PC-3 (cell line): ENCODE measurements at regions not wholly inside any gene's neighbourhood (a gene's known extent, or its start where the extent isn't known, plus 50 kb on each side); places are given as distances from the start of the nearest gene placed in this dataset.
A peak's percentile ranks its signal among the peaks of the same experiment; 100 is the strongest.
"Not testable (repeated sequence)": the region's sequence is repeated elsewhere in the genome, so short reads cannot be mapped to it uniquely, and the experiment has no call there.

Experiments used
- ATAC-seq: fragments of 200-7000 bp; cut with Tn5 transposase; 2 replicates; pipeline ENCODE4 v1.9.1; 2020; ENCODE audit warnings: mild to moderate bottlenecking, moderate library complexity
- BruUV-seq: library from RNA; stranded (reverse); fragments of 400-500 nt; replicated peaks from 2 replicates; lab custom pipeline; 2021; lab: Mats Ljungman, UMichigan
- CTCF ChIA-PET: fragments of 300-600 bp; sonication (Branson Sonifier 250); formaldehyde crosslinking; loops from one replicate; lab custom pipeline; 2022; ENCODE audit warnings: antibody characterized with exemption; lab: Charles Lee
- POLR2A ChIA-PET: fragments of 300-600 bp; sonication (Branson Sonifier 250); formaldehyde crosslinking; loops from one replicate; lab custom pipeline; 2022; ENCODE audit warnings: antibody characterized with exemption; ENCODE audit not compliant: unreplicated experiment; lab: Charles Lee
- DNase-seq: peaks from one replicate; pipeline ENCODE4 v3.0.0-alpha.2; 2015
- H2AFZ ChIP-seq: fragments of 300-600 bp; sonication (generic); 2 replicates; pipeline ENCODE4 v1.6.0; 2016; ENCODE audit warnings: antibody characterized with exemption, low read length
- H3F3A ChIP-seq: fragments of 300-600 bp; sonication (generic); one replicate; pipeline ENCODE4 v1.6.0; 2017; ENCODE audit warnings: antibody characterized with exemption, low read length, control low read depth, mild to moderate bottlenecking; ENCODE audit not compliant: unreplicated experiment
- H3K27ac ChIP-seq: fragments of 300-600 bp; sonication (generic); 2 replicates; pipeline ENCODE4 v1.5.1; 2016; ENCODE audit warnings: mild to moderate bottlenecking, low read length
- H3K27me3 ChIP-seq: fragments of 300-600 bp; sonication (generic); 2 replicates; pipeline ENCODE4 v1.6.1; 2016; ENCODE audit warnings: low read length, mixed read lengths
- H3K36me3 ChIP-seq: fragments of 300-600 bp; sonication (generic); 2 replicates; pipeline ENCODE4 v1.6.1; 2016; ENCODE audit warnings: low read depth, mixed run types, low read length, mixed read lengths
- H3K4me1 ChIP-seq: fragments of 300-600 bp; sonication (generic); 2 replicates; pipeline ENCODE4 v1.5.1; 2016; ENCODE audit warnings: low read length; ENCODE audit not compliant: insufficient read depth
- H3K4me2 ChIP-seq: fragments of 300-600 bp; sonication (generic); 2 replicates; pipeline ENCODE4 v1.6.0; 2016; ENCODE audit warnings: low read length
- H3K4me3 ChIP-seq: fragments of 300-600 bp; sonication (generic); 2 replicates; pipeline ENCODE4 v1.5.1; 2016; ENCODE audit warnings: mild to moderate bottlenecking, low read length, mixed read lengths
- H3K79me2 ChIP-seq: fragments of 300-600 bp; sonication (generic); 2 replicates; pipeline ENCODE4 v1.6.1; 2017; ENCODE audit warnings: low read length, mixed read lengths
- H3K9ac ChIP-seq: fragments of 300-600 bp; sonication (generic); 2 replicates; pipeline ENCODE4 v1.6.0; 2016; ENCODE audit warnings: mild to moderate bottlenecking, low read length
- H3K9me2 ChIP-seq: fragments of 300-600 bp; sonication (generic); replicated peaks from 2 replicates; pipeline ENCODE4 v1.6.1; 2016; ENCODE audit warnings: mixed run types, low read length, mixed read lengths
- H3K9me3 ChIP-seq: fragments of 300-600 bp; sonication (generic); 2 replicates; pipeline ENCODE4 v1.6.1; 2016; ENCODE audit warnings: low read length, mixed read lengths
- H4K20me1 ChIP-seq: fragments of 300-600 bp; sonication (generic); 2 replicates; pipeline ENCODE4 v1.6.1; 2016; ENCODE audit warnings: low read length, mixed read lengths
- intact Hi-C: fragments of 100-400 bp; cut with micrococcal nuclease; formaldehyde crosslinking; loops from 2 replicates; pipeline ENCODE4 v1.9.0; 2023

GRCh38 chr17:21767162-21768156, 75.1 kb downstream of the KCNJ18 start:
- H2AFZ ChIP-seq, POLR2A ChIA-PET, H3K9me3 ChIP-seq, DNase-seq, H3K27me3 ChIP-seq, H3K4me3 ChIP-seq, H3K9me2 ChIP-seq, H3K4me2 ChIP-seq, CTCF ChIA-PET, intact Hi-C loops, H3K79me2 ChIP-seq, H3K9ac ChIP-seq, H3F3A ChIP-seq, H3K36me3 ChIP-seq, BruUV-seq, H3K4me1 ChIP-seq, H4K20me1 ChIP-seq, ATAC-seq, H3K27ac ChIP-seq: not testable (repeated sequence)

GRCh38 chr17:21768244-21768643, 75.9 kb downstream of the KCNJ18 start:
- H3K79me2 ChIP-seq, ATAC-seq, H2AFZ ChIP-seq, CTCF ChIA-PET, H4K20me1 ChIP-seq, H3K9me2 ChIP-seq, BruUV-seq, H3K4me1 ChIP-seq, H3K9ac ChIP-seq, H3K4me2 ChIP-seq, DNase-seq, H3K27me3 ChIP-seq, H3K9me3 ChIP-seq, H3K36me3 ChIP-seq, H3K27ac ChIP-seq, H3K4me3 ChIP-seq, H3F3A ChIP-seq, intact Hi-C loops, POLR2A ChIA-PET: not testable (repeated sequence)

GRCh38 chr17:21768729-21769462, 76.6 kb downstream of the KCNJ18 start:
- H3K4me1 ChIP-seq, POLR2A ChIA-PET, H3K9me3 ChIP-seq, H3K4me3 ChIP-seq, H3K27ac ChIP-seq, H3K36me3 ChIP-seq, H3K79me2 ChIP-seq, H2AFZ ChIP-seq, H3K9me2 ChIP-seq, H3K27me3 ChIP-seq, intact Hi-C loops, DNase-seq, H3K4me2 ChIP-seq, ATAC-seq, H3K9ac ChIP-seq, BruUV-seq, H3F3A ChIP-seq, H4K20me1 ChIP-seq, CTCF ChIA-PET: not testable (repeated sequence)

DNA sequence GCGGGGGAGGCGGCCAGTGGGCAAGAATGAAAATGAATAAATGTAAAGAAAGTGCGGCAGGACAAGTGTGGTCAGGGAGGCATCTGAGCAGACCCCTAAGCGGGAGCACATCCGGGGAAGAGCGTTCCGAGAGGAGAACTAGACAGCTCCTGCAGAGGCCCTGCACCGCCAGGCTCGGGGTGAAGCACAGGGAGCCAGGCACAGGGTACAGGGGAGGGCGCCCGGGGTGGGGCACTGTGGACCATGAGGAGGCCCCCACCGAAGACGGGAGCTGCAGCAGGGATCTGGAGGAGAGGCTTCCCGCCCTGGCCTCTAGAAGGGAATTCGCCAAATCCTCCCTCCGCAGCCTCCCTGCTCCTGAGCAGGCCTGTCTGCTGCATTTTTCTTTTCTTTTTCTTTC, 77.5 kb downstream of the KCNJ18 start:
- H3K27ac ChIP-seq, CTCF ChIA-PET, H3K36me3 ChIP-seq, H3K9me2 ChIP-seq, H2AFZ ChIP-seq, ATAC-seq, H3K79me2 ChIP-seq, H3K4me1 ChIP-seq, DNase-seq, H3K4me2 ChIP-seq, H3K4me3 ChIP-seq, H3F3A ChIP-seq, H3K9me3 ChIP-seq, POLR2A ChIA-PET, H3K27me3 ChIP-seq, BruUV-seq, H4K20me1 ChIP-seq, intact Hi-C loops, H3K9ac ChIP-seq: not testable (repeated sequence)

DNA sequence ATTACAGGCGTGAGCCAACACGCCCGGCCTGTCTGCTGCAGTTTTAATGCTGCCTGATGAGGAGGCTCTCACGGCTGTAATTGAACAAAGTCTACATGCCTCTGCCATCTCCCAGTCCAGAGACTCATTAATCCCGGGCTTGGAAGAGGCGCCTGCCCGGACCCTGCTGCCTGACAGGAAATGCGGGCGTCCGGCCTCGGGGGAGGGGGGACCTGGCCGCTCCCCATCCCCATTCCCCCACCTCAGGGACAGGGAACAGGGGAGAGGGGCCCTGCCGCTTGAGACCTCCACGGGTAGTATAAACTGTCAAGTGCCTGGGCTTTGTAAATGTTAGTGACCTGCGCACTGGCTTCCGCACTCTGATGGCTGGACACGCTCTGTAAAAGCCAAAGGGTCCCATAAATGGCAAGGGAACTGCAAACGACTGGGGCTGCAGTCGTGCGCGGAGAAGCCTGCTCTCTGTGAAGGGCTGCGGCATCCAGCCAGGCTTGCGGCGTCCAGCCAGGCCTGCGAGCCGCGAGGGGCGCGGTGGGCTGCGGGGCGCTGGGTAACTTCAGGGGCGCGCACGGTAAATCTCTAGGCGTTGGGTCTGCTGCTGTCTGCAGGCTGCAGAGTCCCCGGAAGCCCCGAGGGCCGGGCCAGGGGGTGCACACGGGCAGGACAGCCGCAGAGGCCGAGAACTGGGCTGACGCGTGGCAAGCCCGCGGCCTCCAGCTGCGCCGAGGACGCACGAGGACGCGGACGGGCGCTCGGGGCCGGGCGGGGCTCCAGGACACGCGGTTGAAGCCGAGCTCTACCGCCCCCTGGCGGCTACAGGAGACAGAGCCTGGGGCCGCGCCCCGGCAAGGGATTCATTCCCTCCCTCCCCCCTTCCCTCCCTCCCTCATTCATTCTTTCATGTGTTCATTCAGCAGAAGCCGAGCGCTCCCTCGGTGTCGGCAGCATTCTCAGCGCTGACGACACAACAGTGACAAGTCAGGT, 78.4 kb downstream of the KCNJ18 start:
- H2AFZ ChIP-seq, H3K9me2 ChIP-seq, H3K9ac ChIP-seq, BruUV-seq, H3F3A ChIP-seq, H3K4me1 ChIP-seq, DNase-seq, H3K9me3 ChIP-seq, H3K79me2 ChIP-seq, intact Hi-C loops, POLR2A ChIA-PET, H3K27ac ChIP-seq, H3K4me3 ChIP-seq, CTCF ChIA-PET, H4K20me1 ChIP-seq, H3K4me2 ChIP-seq, H3K36me3 ChIP-seq, H3K27me3 ChIP-seq: not testable (repeated sequence)
- peak; percentile 70 for ATAC-seq
